AML-193 (cell line): ENCODE measurements at regions not wholly inside any gene's neighbourhood (a gene's known extent, or its start where the extent isn't known, plus 50 kb on each side); places are given as distances from the start of the nearest gene placed in this dataset.

ENCODE experiments used
- DNase-seq, 2 experiments: peaks; one replicate each; lab custom pipeline; 2025; lab: John Stamatoyannopoulos, UW

- no peak for DNase-seq
Observed at GRCh38 chr6:156647991-156648390, 129.2 kb upstream of the ARID1B start.

DNA sequence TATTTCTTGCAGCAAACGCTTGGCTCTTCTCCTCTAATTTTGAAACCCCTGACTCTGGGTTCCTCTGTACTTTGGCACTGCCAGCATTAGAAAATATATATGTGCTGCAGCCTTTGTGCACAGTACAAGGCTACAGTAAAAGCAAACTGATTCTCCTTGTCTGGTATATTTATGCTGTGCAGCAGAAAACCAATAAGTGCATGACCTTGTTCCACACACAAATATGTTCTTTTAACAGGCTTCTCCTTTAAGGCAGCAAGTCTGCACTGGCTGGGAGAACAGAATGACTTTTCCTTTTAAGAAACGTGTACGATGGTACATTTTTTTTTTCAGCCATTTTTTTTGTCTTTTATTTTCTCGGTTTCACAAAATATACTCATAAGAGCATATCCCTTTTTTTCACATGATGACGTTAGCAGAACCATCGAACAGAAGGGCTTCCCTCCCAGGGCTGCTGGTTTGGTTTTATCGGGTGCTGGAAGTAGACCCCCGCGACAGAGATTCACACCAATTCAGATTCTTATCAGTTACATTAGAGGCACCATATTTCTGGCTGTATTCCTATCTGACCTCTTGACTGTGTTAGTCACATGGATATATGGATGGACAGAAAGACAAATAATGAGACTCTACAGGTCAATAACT, 129.9 kb upstream of the ARID1B start:
- DNase-seq: no peak

DNA sequence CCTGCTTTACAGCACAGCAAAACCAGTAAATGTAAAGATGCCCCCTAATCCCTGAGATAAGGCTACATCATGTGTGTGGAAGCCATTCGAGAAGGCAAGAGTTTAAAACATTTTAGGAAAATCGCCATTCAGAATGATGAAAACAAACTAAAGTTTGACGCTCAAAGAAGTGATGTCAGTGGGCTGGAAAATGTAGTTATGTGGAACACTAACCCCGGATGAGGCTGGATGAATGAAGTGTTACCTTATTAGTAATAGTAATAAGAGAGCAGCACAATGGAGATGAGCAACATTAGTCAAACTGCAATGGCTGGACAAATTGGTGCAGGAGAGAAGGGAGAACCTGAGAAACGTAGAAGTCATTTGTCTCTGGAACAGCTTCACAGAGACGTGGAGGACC, 130.7 kb upstream of the ARID1B start:
- no peak for DNase-seq

DNA sequence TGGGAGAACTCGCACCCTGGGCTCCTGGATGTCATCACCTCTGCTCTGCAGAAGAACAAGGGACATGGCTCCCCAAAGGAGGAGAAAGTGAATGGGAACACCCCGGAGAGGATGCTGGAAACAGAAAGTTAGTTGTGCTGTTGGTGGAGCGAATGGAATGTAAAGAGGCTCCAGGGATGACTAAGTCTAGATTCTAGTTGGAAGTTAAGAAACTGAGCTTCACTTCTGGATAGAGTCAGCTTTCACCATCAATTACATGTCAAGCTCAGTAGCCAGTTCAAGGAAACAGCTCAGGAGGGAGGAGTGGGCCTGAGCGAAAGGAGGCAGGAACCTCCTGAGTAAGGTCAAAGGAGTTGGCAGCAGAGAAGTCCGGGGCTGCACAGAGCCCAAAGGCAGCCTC, 132.1 kb upstream of the ARID1B start:
- DNase-seq: no peak

GRCh38 chr6:156639009-156639721, 138.0 kb upstream of the ARID1B start:
- no peak for DNase-seq

GRCh38 chr6:156638581-156638980, 138.6 kb upstream of the ARID1B start:
- DNase-seq: no peak

- DNase-seq: no peak
Observed at GRCh38 chr6:156634951-156635371, 142.2 kb upstream of the ARID1B start.

DNA sequence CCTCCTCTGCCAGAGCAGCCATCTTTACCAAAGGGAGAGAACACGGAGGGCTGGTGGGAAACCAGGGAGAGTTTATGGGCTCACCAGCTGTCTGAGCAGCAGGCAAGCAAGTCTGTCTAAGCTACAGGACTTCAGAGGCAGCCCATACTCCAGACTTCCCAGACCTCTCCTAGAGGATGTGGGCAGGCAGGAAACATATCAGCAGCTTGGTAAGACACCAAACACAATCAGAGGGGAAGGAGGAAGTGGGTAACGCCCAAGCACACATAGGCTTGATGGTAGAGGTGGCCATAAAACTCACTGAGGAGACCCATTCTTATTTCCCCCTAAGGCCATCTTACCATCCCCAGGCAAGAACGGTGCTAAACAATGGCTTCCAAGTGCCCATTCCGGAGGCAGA, 143.1 kb upstream of the ARID1B start:
- DNase-seq: no peak

GRCh38 chr6:156633291-156633690, 143.9 kb upstream of the ARID1B start:
- no peak for DNase-seq

DNA sequence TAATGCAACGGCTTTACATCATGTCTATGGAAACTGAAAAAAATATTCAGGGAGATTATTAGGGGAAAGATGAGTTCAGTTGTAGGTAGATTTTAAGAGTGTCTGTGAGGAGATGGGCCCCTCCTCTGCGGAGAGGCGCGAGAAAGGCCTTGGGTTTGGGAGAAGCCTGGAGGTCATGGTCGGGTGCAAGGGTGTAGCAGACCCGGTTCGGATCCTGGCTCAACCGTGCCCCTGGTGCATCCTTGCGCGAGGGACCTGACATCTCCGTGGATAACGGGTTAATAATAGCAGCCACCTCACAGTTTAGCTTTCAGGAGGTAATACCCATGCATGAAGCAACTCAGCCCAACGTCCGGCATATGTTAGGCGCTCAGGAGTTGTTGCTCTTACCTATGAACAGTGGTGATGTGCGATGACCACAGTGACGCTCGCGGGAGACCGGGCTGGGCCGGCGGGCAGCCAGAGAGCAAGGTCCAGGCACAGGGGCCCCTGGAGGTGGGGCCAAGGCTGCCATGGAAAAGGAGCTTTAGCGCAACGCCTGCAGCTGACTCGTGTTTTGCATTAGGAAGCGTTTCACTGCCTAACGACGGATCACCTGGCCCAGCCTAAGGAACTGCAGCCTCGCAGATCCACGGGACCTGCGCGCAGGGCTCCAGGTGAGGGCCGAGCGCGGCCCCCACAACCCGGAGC, 146.4 kb upstream of the ARID1B start:
- no peak for DNase-seq

DNA sequence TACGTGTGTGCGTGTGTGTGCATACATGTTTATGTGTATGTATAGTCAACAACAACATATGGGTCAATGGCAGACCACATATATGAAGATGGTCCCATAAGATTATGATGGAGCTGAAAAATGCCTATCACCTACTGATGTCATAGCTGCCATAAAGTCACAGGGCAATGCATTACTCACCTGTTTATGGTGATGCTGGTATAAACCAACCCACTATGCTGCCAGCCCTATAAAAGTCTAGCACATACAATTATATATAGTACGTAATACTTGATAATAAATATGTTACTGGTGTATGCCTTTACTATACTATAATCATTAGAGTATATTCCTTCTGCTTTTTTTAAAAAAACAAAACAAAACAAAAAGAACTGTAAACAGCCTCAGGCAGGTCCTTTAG, 148.4 kb upstream of the ARID1B start:
- no peak for DNase-seq

GRCh38 chr6:156627524-156627923, 149.7 kb upstream of the ARID1B start:
- no peak for DNase-seq

DNA sequence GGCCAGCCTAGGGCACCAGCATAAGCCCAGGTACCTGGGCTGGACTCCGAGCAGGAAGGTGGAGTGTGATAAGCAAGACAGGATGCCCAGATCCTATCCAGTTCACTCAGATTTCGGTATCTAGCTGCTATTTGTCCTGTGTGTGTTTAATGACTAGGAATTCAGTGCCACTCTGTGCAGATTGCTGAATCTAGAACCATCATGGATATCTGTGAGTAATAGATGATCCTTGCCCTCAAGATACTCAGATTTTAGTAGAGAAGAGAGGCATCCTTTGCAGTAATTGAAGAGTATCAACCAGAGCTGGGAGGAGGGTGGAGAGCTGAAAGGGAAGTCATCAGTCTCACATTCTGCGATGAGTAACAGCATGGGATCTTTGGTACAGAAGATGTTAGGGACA, 155.0 kb upstream of the ARID1B start:
- DNase-seq: no peak

DNA sequence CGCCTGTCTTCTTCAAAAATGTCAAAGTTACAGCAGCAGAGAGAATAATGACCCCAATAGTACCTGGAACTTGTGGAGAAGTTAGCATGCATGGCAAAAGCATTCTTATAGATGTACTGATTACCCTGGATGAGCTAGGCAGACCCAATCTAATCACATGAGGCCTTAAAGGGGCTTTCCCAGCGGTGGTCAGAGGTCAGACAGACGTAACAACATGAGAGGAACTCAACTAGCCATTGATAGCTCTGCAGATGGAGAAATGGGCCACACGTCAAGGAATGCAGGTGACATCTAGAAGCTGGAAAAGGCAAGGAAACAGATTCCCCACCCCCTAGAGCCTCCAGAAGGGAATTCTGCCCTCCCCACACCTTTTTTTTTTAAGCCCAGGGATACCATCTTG, 156.8 kb upstream of the ARID1B start:
- DNase-seq: no peak

DNA sequence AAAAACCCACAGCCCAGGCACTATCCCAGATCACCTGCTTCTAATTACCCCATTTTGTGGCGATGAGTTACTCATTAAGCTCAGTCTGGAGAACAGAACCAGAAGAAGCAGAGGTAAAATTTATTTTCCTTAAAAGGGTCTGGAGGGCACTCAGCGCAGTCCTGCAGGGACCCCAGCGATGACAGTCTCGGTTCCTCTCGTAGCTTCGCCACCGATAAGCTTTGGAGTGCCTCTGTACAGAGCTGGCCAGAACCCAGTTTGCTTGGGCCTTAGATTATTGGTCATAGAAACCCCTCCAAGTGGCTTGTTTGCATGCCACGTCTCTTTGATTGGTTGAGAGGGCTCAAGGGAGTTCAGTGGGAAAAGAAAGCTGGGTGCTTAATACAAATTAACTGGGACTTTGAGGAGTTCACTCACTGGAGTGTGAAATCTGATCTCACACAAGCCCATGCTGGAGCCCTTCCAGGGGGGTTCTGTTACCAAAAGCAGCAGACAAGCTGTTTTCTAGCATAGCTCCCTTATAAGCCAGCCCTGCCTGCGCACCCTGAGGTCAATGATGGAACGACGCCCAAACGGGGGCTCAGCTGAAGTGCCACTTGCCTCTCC, 158.5 kb upstream of the ARID1B start:
- no peak for DNase-seq

DNA sequence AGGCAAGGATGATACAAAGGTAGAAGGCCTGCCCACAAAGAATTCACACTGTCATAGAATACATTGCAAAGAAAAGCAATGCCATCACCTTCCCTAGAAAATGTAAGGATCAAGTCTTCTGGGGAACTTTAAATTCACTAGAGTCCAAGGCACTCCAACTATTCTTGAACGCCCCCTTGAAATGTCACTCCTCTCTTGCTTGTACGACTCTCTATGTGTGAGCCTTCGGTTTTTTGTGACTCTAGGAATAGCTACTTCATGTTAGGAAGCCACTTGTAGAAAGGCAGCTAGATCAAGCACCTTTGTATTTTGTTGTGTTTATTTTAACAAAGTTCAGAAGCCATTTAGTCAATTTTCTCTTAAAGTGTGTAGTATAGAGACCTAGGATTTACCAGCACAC, 159.2 kb upstream of the ARID1B start:
- no peak for DNase-seq

DNA sequence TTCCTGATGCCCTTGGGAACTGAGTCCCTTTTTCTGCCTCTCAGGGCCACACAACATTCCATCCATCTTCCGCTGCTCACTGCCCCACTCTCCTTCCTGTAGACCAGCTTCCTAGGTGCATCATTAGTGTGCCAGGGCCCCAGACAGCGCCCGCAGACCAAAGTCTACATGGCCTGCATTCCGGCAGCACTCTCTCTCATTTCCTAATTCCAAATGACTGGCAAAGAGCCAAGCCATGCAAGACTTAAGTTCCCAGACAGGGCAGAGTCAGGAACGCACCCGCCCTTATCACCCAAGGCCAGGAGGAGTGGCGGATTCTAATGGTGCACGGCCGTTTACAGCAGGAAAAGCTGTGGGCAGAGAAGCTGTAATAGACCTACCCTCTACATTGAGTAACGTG, 159.8 kb upstream of the ARID1B start:
- no peak for DNase-seq

- DNase-seq: no peak
Observed at GRCh38 chr6:156616495-156616894, 160.7 kb upstream of the ARID1B start.

DNA sequence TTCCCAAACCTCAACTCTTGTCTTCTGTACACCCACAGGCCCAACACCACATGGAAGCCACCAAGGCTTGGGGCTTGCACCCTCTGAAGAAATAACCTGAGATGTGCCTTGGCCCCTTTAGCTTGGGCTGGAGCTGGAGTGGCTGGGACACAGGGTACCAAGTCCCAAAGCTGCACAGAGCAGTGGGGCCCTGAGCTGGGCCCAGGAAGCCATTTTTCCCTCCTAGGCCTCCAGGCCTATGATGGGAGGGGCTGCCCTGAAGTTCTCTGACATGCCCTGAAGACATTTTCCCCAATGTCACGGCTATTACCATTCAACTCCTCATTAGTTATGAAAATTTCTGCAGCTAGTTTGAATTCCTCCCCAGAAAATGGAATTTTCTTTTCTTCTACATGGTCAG, 163.2 kb upstream of the ARID1B start:
- DNase-seq: no peak

- no peak for DNase-seq
Observed at GRCh38 chr6:156612361-156612760, 164.8 kb upstream of the ARID1B start.

DNA sequence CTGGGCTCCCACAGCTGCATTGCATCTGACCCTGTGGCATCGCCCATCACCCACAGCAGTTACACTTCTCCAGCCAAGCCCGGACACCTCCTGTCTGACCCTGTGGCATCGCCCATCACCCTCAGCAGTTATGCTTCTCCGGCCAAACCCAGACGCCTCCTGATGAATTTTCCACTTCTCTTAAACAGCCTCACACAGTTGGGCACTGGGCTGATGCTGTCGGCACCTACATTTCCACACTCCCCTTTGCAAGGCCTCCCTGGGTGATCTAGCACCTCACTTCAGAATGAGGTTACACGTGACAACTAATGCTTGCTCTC, 175.2 kb upstream of the ARID1B start:
- DNase-seq: no peak

DNA sequence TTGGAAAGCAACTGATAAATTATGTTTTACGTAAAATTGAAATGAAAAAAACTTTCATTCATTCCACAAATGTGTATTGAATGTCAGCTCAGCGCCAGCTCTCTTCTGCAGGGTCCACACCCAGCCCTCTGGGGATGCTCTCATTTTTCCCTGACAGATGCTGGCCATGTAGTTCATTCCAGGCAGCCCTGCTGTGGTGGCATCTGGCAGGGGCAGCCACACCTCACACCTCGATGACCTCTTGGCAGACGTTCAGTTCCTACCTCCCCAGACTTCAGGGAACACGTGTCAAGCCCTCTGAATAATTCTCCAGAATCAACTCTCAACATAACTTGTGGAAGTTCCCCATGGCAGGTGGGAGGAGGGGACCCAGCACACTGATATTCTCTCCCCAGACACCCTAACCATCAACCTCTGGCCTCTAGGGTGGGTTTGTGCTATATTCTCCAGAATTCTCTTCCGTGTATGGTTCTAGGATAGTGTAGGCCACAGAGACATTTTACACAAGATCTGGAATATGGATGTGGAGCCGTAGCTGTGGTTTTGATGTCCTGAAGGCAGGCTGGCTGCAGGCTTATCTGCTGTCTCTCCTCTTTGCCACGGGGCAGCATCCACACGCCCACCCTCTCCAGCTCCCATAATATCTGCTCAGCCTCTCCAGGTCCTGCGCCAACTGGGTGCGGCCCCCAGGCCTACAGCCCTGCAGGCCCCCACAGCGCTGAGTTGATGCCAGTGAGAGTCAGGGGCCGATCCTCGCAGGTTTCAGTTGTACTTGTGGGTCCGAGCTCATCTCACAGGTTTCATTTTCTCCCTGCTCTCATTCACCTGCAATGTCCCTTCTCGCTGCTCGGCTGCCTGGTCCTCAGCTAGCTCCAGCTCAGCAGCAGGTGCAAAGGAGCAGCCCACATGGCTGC, 175.8 kb upstream of the ARID1B start:
- DNase-seq: no peak
